Endothelial cell of umbilical vein (primary cell): ENCODE measurements at regions not wholly inside any gene's neighbourhood (a gene's known extent, or its start where the extent isn't known, plus 50 kb on each side); places are given as distances from the start of the nearest gene placed in this dataset.

Source experiments
- BruUV-seq: library from RNA; stranded (reverse); fragments of 400-500 nt; replicated peaks from 2 replicates; lab custom pipeline; 2021; lab: Mats Ljungman, UMichigan
- CTCF ChIA-PET: fragments of 300-600, 350-600 bp; sonication (Branson Sonifier 250); formaldehyde crosslinking; loops from one replicate; lab custom pipeline; 2021; ENCODE audit warnings: antibody characterized with exemption, inconsistent platforms; lab: Charles Lee
- POLR2A ChIA-PET: fragments of 300-600, 350-600 bp; sonication (Branson Sonifier 250); formaldehyde crosslinking; loops from one replicate; lab custom pipeline; 2021; ENCODE audit warnings: antibody characterized with exemption, inconsistent platforms; lab: Charles Lee
- DNase-seq: peaks from one replicate; pipeline ENCODE4 v3.0.0-alpha.2; 2011; ENCODE audit warnings: low read depth, low spot score
- FAIRE-seq: peaks from 2 replicates; lab custom pipeline; 2011; peaks lifted over from hg19 to GRCh38; lab: Jason Lieb, UNC
- H2AFZ ChIP-seq: 2 replicates; pipeline ENCODE4 v1.6.0; 2012; ENCODE audit warnings: low read depth, low read length, control low read depth, inconsistent platforms
- H3K27ac ChIP-seq: 2 replicates; pipeline ENCODE4 v1.5.1; 2011; ENCODE audit warnings: low read depth, mild to moderate bottlenecking, control low read depth, low read length, moderate library complexity; ENCODE audit not compliant: insufficient read depth
- H3K27me3 ChIP-seq, 2 experiments: 2 replicates each; pipeline versions ENCODE4 v1.6.0 to v1.6.1; 2011; ENCODE audit warnings: low read length in 2 of 2, mixed read lengths in 1 of 2; ENCODE audit not compliant: control insufficient read depth in 2 of 2, insufficient read depth in 2 of 2
- H3K36me3 ChIP-seq, 2 experiments: 2 replicates in 1 of 2; 3 replicates in 1 of 2; pipeline ENCODE4 v1.5.1; 2011; ENCODE audit warnings: low read length in 2 of 2, mild to moderate bottlenecking in 1 of 2, moderate library complexity in 1 of 2; ENCODE audit not compliant: control insufficient read depth in 2 of 2, insufficient read depth in 2 of 2; ENCODE audit errors: extremely low read depth in 1 of 2
- H3K4me1 ChIP-seq: 3 replicates; pipeline ENCODE4 v1.5.1; 2011; ENCODE audit warnings: mild to moderate bottlenecking, low read length; ENCODE audit not compliant: control insufficient read depth, insufficient read depth; ENCODE audit errors: extremely low read depth
- H3K4me2 ChIP-seq: 2 replicates; pipeline ENCODE4 v1.6.1; 2011; ENCODE audit warnings: low read length, control low read depth, mixed read lengths; ENCODE audit not compliant: insufficient read depth
- H3K4me3 ChIP-seq, 3 experiments: fragments of 200-600 bp in 1 of 3; sonication (generic), shearing (Covaris generic) in 1 of 3; replicated peaks in 1 of 3; 2 replicates each; pipeline ENCODE4 v1.5.1; 2011 to 2016; ENCODE audit warnings: control low read depth in 3 of 3, low read length in 3 of 3, mild to moderate bottlenecking in 2 of 3, inconsistent platforms in 1 of 3, low read depth in 1 of 3, moderate library complexity in 1 of 3; ENCODE audit not compliant: insufficient read depth in 1 of 3
- H3K79me2 ChIP-seq: 2 replicates; pipeline ENCODE4 v1.6.0; 2012; ENCODE audit warnings: low read length, inconsistent platforms; ENCODE audit not compliant: control insufficient read depth, insufficient read depth
- H3K9ac ChIP-seq: replicated peaks from 2 replicates; pipeline ENCODE3; 2011; ENCODE audit warnings: low read length, control low read depth; ENCODE audit not compliant: insufficient read depth; ENCODE audit errors: extremely low read depth
- H3K9me1 ChIP-seq: replicated peaks from 3 replicates; pipeline ENCODE4 v1.6.0; 2011; ENCODE audit warnings: mild to moderate bottlenecking, low read length; ENCODE audit not compliant: control insufficient read depth, insufficient read depth; ENCODE audit errors: extremely low read depth
- H3K9me3 ChIP-seq: replicated peaks from 2 replicates; pipeline ENCODE4 v1.5.1; 2012; ENCODE audit warnings: low read length, inconsistent platforms; ENCODE audit not compliant: control insufficient read depth, insufficient read depth
- H4K20me1 ChIP-seq: replicated peaks from 2 replicates; pipeline ENCODE3; 2011; ENCODE audit warnings: mild to moderate bottlenecking, low read length; ENCODE audit not compliant: control insufficient read depth, insufficient read depth; ENCODE audit errors: extremely low read depth
- CTCF ChIP-seq, 2 donors: IDR thresholded peaks; 1 replicate in 1 of 2; 2 replicates in 1 of 2; pipeline ENCODE4 v1.5.1; 2011; ENCODE audit warnings: low read length in 2 of 2, mild to moderate bottlenecking in 2 of 2, moderate library complexity in 2 of 2, control low read depth in 1 of 2, inconsistent platforms in 1 of 2, low read depth in 1 of 2; ENCODE audit not compliant: insufficient read depth in 1 of 2; ENCODE audit errors: extremely low read depth in 1 of 2
- EZH2 ChIP-seq: IDR thresholded peaks from 2 replicates; pipeline ENCODE4 v1.6.1; 2012; ENCODE audit warnings: borderline replicate concordance, low read depth, mild to moderate bottlenecking, moderate library complexity, low read length, inconsistent platforms; ENCODE audit not compliant: severe bottlenecking
- FOS ChIP-seq: IDR thresholded peaks from 2 replicates; pipeline ENCODE4 v1.6.1; 2011; ENCODE audit warnings: mild to moderate bottlenecking, low read length, moderate library complexity, borderline replicate concordance; ENCODE audit not compliant: insufficient read depth
- GATA2 ChIP-seq: IDR thresholded peaks from 2 replicates; pipeline ENCODE4 v1.7.0; 2011; ENCODE audit warnings: low read depth, mild to moderate bottlenecking, moderate library complexity, mixed read lengths, low read length; ENCODE audit not compliant: insufficient read length, insufficient read depth
- JUN ChIP-seq: IDR thresholded peaks from 2 replicates; pipeline ENCODE4 v1.6.1; 2011; ENCODE audit warnings: borderline replicate concordance, low read depth; ENCODE audit not compliant: insufficient read length, insufficient read depth
- MYC ChIP-seq: IDR thresholded peaks from one replicate; pipeline ENCODE4 v1.6.1; 2011; ENCODE audit warnings: mild to moderate bottlenecking, low read depth, low read length
- POLR2A ChIP-seq: IDR thresholded peaks from 2 replicates; pipeline ENCODE4 v1.6.1; 2012; ENCODE audit warnings: low read depth, mild to moderate bottlenecking, control low read depth, low read length
- POLR2AphosphoS5 ChIP-seq: IDR thresholded peaks from 2 replicates; pipeline ENCODE4 v1.6.1; 2012; ENCODE audit warnings: low read depth, mild to moderate bottlenecking, control low read depth, low read length, moderate library complexity; ENCODE audit not compliant: insufficient read depth
- dilution Hi-C: fragments of 300-500 bp; cut with MboI; formaldehyde crosslinking; loops from one replicate; pipeline ENCODE4 v1.15.0; 2019; ENCODE audit warnings: low sequenced_read_pairs; ENCODE audit not compliant: extremely low pct_ligation_motif_present
- intact Hi-C: fragments of 100-400 bp; cut with micrococcal nuclease; formaldehyde crosslinking; loops from one replicate; pipeline ENCODE4 v1.10.0; 2022

GRCh38 chr16:87210894-87211293, 106.3 kb downstream of the C16orf95 start:
- Histone ChIP-seq H3K9me1 (no peaks in the 10 kb centered on the region), H3K27me3 (peaks cover 4 to 20% of the 10 kb centered on the region in 2 experiments), H4K20me1 (no peaks in the 10 kb centered on the region), H3K9me3 (no peaks in the 10 kb centered on the region), H3K4me3 (no peak overlapping the region), H3K27ac (no peak overlapping the region), H3K79me2 (no peaks in the 10 kb centered on the region), H3K4me1 (no peaks in the 10 kb centered on the region), H3K9ac (no peak overlapping the region), H2AFZ (no peak overlapping the region), H3K4me2 (no peak overlapping the region), H3K36me3 (no peaks in the 10 kb centered on the region)
- POLR2A ChIA-PET: no interaction called here
- dilution Hi-C loops (no loop called here), intact Hi-C loops (no loop called here)
- DNase-seq (peak; percentile 27), FAIRE-seq (no peak)
- CTCF ChIA-PET: interaction anchor here (0.9 to 1.2 kb wide), 2 partner anchors 8 to 10 kb away, joined by 3 to 5 read pairs; no protein-coding TSS in a partner anchor
- TF ChIP-seq POLR2A (no peak), GATA2 (no peak), CTCF (IDR thresholded peaks at IDR 0.05; ENCODE audit: extremely low read depth in 1 of 2, insufficient read depth in 1 of 2, low read depth in 1 of 2, low read length in 2 of 2) (no peak), MYC (no peak), JUN (no peak), POLR2AphosphoS5 (no peak), FOS (no peak), EZH2 (no peak)
- BruUV-seq: no TSS peak
